Stomach (tissue), 4 donors: ENCODE measurements at regions not wholly inside any gene's neighbourhood (a gene's known extent, or its start where the extent isn't known, plus 50 kb on each side); places are given as distances from the start of the nearest gene placed in this dataset.

Experiments used
- POLR2A ChIP-seq, 4 donors: fragments of 450-650 bp; IDR thresholded peaks; one replicate each; pipeline ENCODE4 v1.6.1; 2016; ENCODE audit warnings: antibody characterized with exemption in 4 of 4, control low read depth in 2 of 4, mild to moderate bottlenecking in 1 of 4, moderate library complexity in 1 of 4
- TF ChIP-seq, protein P1 (sequence below), 7 experiments: fragments of 450-650 bp in 4 of 7; fragments of 200-600 bp in 3 of 7; sonication (generic) in 3 of 7; IDR thresholded peaks; one replicate each; pipeline ENCODE4 v1.5.1; 2016 to 2019; ENCODE audit warnings: antibody characterized with exemption in 7 of 7, control low read depth in 2 of 7, mild to moderate bottlenecking in 1 of 7

GRCh38 chr13:66074018-66074615 lies 1156.0 kb downstream of the PCDH9 start:
- TF ChIP-seq POLR2A (IDR thresholded peaks at IDR 0.05): no peak
- TF ChIP-seq, protein P1, sequence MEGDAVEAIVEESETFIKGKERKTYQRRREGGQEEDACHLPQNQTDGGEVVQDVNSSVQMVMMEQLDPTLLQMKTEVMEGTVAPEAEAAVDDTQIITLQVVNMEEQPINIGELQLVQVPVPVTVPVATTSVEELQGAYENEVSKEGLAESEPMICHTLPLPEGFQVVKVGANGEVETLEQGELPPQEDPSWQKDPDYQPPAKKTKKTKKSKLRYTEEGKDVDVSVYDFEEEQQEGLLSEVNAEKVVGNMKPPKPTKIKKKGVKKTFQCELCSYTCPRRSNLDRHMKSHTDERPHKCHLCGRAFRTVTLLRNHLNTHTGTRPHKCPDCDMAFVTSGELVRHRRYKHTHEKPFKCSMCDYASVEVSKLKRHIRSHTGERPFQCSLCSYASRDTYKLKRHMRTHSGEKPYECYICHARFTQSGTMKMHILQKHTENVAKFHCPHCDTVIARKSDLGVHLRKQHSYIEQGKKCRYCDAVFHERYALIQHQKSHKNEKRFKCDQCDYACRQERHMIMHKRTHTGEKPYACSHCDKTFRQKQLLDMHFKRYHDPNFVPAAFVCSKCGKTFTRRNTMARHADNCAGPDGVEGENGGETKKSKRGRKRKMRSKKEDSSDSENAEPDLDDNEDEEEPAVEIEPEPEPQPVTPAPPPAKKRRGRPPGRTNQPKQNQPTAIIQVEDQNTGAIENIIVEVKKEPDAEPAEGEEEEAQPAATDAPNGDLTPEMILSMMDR (IDR thresholded peaks at IDR 0.05): no peak
